Parathyroid adenoma (tissue), 2 donors: ENCODE measurements at regions not wholly inside any gene's neighbourhood (a gene's known extent, or its start where the extent isn't known, plus 50 kb on each side); places are given as distances from the start of the nearest gene placed in this dataset.

Experiments used
- H2AFZ ChIP-seq: fragments of 300-600 bp; sonication (generic); one replicate; pipeline ENCODE4 v1.7.0; 2017; ENCODE audit warnings: antibody characterized with exemption, mild to moderate bottlenecking
- H3K27ac ChIP-seq: fragments of 300-600 bp; sonication (generic); one replicate; pipeline ENCODE4 v1.7.0; 2017
- H3K27me3 ChIP-seq: fragments of 300-600 bp; sonication (generic); one replicate; pipeline ENCODE4 v1.7.0; 2017; ENCODE audit warnings: low read length; ENCODE audit not compliant: control insufficient read depth, insufficient read depth
- H3K36me3 ChIP-seq: fragments of 300-600 bp; sonication (generic); one replicate; pipeline ENCODE4 v1.7.0; 2017; ENCODE audit warnings: low read length; ENCODE audit not compliant: control insufficient read depth, insufficient read depth
- H3K4me1 ChIP-seq: fragments of 300-600 bp; sonication (generic); one replicate; pipeline ENCODE4 v1.7.0; 2017; ENCODE audit warnings: control low read depth
- H3K4me2 ChIP-seq: fragments of 300-600 bp; sonication (generic); one replicate; pipeline ENCODE4 v1.7.0; 2017; ENCODE audit warnings: low read length
- H3K4me3 ChIP-seq: fragments of 300-600 bp; sonication (generic); one replicate; pipeline ENCODE4 v1.7.0; 2017; ENCODE audit warnings: low read depth, low read length
- H3K79me2 ChIP-seq: fragments of 300-600 bp; sonication (generic); one replicate; pipeline ENCODE4 v1.7.0; 2017; ENCODE audit warnings: control low read depth
- H3K9ac ChIP-seq: fragments of 300-600 bp; sonication (generic); one replicate; pipeline ENCODE4 v1.7.0; 2017; ENCODE audit warnings: mild to moderate bottlenecking
- H3K9me3 ChIP-seq: fragments of 300-600 bp; sonication (generic); one replicate; pipeline ENCODE4 v1.7.0; 2017; ENCODE audit warnings: low read length; ENCODE audit not compliant: control insufficient read depth
- TF ChIP-seq, protein P1 (sequence below): fragments of 300-600 bp; sonication (generic); IDR thresholded peaks from one replicate; pipeline ENCODE4 v1.7.0; 2017; ENCODE audit warnings: antibody characterized with exemption, mild to moderate bottlenecking
- donor health status: primary hyperparathyroidism.

DNA sequence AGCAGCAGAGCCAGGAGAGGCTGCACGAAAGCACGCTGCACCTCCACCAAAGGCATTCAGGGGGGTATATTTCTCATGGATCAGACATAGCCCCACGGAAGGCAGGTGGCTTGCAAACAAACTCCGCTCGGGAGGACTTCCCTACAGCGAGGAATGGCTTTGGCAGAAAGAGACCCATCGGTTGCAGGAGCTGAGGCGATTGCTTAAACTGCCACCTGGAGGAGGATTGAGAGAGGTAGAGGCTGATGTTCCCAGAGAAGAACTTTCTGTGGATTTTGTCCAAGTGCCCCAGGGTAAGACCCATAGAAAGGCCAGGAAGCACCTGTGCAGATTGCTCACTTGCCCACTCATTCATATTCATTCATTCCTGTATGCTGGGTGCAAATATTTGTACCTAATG, 89.1 kb downstream of the NEUROD6 start:
- no peaks in the 10 kb centered on the region for H3K36me3 ChIP-seq
- H3K4me2 ChIP-seq, result no peak overlapping the region
- no peaks in the 10 kb centered on the region for H3K27me3 ChIP-seq
- TF ChIP-seq, protein P1, sequence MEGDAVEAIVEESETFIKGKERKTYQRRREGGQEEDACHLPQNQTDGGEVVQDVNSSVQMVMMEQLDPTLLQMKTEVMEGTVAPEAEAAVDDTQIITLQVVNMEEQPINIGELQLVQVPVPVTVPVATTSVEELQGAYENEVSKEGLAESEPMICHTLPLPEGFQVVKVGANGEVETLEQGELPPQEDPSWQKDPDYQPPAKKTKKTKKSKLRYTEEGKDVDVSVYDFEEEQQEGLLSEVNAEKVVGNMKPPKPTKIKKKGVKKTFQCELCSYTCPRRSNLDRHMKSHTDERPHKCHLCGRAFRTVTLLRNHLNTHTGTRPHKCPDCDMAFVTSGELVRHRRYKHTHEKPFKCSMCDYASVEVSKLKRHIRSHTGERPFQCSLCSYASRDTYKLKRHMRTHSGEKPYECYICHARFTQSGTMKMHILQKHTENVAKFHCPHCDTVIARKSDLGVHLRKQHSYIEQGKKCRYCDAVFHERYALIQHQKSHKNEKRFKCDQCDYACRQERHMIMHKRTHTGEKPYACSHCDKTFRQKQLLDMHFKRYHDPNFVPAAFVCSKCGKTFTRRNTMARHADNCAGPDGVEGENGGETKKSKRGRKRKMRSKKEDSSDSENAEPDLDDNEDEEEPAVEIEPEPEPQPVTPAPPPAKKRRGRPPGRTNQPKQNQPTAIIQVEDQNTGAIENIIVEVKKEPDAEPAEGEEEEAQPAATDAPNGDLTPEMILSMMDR, result no peak
- H3K4me3 ChIP-seq, result no peak overlapping the region
- no peak overlapping the region for H3K27ac ChIP-seq
- no peaks in the 10 kb centered on the region for H3K9me3 ChIP-seq
- no peak overlapping the region for H2AFZ ChIP-seq
- H3K9ac ChIP-seq, result no peak overlapping the region
- H3K79me2 ChIP-seq, result no peaks in the 10 kb centered on the region
- no peaks in the 10 kb centered on the region for H3K4me1 ChIP-seq

DNA sequence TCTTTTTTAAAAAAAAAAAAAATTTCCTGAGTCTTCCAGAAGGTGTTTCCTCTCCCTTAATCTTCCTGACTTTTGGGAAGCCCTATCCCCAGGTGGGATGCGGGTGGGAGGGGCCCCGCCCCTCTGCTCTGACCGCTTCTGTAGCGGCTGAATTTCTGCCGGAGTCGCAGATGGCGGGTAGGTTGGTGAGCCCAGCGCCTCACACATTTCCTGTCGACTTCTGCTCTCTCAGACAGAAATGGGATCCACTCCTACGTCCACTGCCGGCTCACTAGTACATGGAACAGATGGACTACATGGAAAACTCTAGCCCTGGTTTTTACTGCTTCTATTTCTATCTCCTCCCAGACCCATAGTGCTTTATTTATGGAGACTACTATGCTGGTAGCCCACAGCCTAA, 90.9 kb downstream of the NEUROD6 start:
- Histone ChIP-seq H3K4me1 (no peaks in the 10 kb centered on the region), H3K79me2 (no peaks in the 10 kb centered on the region), H3K4me3 (no peak overlapping the region), H2AFZ (no peak overlapping the region), H3K27ac (no peak overlapping the region), H3K9me3 (no peaks in the 10 kb centered on the region), H3K27me3 (no peaks in the 10 kb centered on the region), H3K4me2 (no peak overlapping the region), H3K9ac (no peak overlapping the region), H3K36me3 (no peaks in the 10 kb centered on the region)
- TF ChIP-seq, protein P1, result no peak

DNA sequence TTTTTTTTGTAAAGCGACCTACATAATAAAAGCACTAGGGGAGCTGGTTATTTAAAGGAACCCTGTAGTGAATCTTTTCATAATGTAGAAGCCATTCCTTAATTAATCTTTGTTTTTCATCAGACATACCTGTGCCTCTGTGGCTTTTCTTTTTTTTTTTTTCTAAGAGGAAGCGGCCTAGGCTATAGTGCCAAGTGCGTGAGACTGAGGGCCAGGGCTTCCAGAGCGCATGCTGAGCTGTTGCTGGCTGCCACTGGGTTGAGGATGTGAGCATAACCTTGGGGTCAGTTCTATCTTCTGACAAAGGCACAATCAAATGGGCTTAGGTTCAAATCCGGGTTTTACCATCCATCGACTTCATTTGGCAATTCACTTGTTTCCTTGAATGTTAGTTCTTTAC, 103.7 kb downstream of the NEUROD6 start:
- Histone ChIP-seq H3K36me3 (no peaks in the 10 kb centered on the region), H3K9ac (no peak overlapping the region), H3K27ac (no peak overlapping the region), H3K4me1 (no peaks in the 10 kb centered on the region), H3K4me2 (no peak overlapping the region), H3K79me2 (no peaks in the 10 kb centered on the region), H3K27me3 (no peaks in the 10 kb centered on the region), H2AFZ (no peak overlapping the region), H3K9me3 (no peaks in the 10 kb centered on the region), H3K4me3 (no peak overlapping the region)
- TF ChIP-seq, protein P1, result no peak

DNA sequence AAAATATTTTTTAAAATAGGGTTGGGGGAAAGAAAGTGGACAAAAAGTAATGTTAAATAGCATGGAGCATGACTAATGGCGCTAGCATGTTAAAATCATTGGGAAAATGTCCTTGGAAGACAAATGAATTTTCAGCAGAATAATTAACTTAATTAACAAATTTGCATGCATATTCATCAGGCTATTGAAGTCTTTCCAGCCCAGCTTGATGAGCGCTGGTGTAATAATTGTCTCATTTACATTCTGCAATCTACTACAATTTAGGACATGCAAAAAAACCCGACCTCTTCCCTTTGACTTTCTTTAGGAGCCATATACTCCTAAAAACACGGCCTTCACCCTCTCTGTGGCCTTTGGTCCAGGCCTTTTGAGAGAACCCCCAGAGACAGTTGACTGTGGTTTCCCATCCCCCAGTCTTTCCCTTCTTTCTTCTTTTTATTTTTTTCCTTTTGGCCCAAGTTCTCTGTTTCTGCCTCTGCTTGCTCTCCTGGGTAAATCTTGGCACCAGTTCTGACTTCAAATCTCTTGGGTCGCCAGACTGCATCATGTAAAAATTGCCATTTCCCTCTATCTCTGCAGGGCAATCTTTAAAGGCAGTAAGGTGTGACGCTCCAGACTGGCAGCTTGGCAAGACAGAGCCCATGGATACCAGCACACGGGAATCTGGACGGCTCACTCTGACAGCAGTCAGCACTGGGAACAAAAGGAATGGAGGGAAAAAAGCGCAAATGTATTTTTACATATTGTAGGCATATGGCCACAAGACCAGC, 105.5 kb downstream of the NEUROD6 start:
- TF ChIP-seq, protein P1, result no peak
- no peak overlapping the region for H3K9ac ChIP-seq
- H3K9me3 ChIP-seq, result no peaks in the 10 kb centered on the region
- no peak overlapping the region for H3K27ac ChIP-seq
- no peaks in the 10 kb centered on the region for H3K27me3 ChIP-seq
- no peak overlapping the region for H2AFZ ChIP-seq
- no peak overlapping the region for H3K4me3 ChIP-seq
- H3K4me1 ChIP-seq, result no peaks in the 10 kb centered on the region
- H3K36me3 ChIP-seq, result no peaks in the 10 kb centered on the region
- no peak overlapping the region for H3K4me2 ChIP-seq
- H3K79me2 ChIP-seq, result no peaks in the 10 kb centered on the region

DNA sequence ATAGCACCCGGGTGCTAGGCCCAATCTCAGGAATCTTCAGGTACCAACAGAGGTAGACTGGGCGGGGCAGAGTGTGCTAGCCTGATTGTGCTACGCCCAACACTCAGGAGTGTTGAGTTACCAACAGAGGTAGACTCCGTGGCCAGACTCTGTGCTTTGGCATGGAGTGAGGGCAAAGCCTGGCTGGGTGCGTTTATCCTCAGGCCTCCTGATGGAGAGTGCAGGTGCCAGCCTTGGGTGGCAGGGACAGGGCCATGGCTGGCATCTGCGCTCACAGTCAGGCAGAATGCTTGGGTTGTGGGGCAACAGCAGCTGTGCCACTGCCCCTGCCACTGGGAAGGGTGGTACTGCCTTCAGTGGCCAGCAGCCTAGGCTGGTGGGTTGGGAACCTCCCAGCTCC, 111.6 kb downstream of the NEUROD6 start:
- Histone ChIP-seq H3K27me3 (no peaks in the 10 kb centered on the region), H3K79me2 (no peaks in the 10 kb centered on the region), H3K4me3 (no peak overlapping the region), H2AFZ (no peak overlapping the region), H3K27ac (no peak overlapping the region), H3K9me3 (no peaks in the 10 kb centered on the region), H3K4me2 (no peak overlapping the region), H3K36me3 (no peaks in the 10 kb centered on the region), H3K9ac (no peak overlapping the region), H3K4me1 (no peaks in the 10 kb centered on the region)
- TF ChIP-seq, protein P1, result no peak
